ENCODE measurements at regions not wholly inside any gene's neighbourhood (a gene's known extent, or its start where the extent isn't known, plus 50 kb on each side); places are given as distances from the start of the nearest gene placed in this dataset.

- TF ChIP-seq CTCF (IDR thresholded peaks at IDR 0.05; ENCODE audit: control extremely low read depth in 1 of 3, insufficient read depth in 1 of 3, low read depth in 1 of 3, low read length in 3 of 3) = no peak
- TF ChIP-seq RFX5 (IDR thresholded peaks at IDR 0.05; ENCODE audit: borderline replicate concordance, low read depth, low read length) = no peak
- no peak for TF ChIP-seq EP300 (IDR thresholded peaks at IDR 0.05; ENCODE audit: borderline replicate concordance in 1 of 2, low read depth in 2 of 2, low read length in 2 of 2)
- no peak for TF ChIP-seq FOSL1 (IDR thresholded peaks at IDR 0.05; ENCODE audit: insufficient read depth, low read depth, low read length)
- TF ChIP-seq EGR1 (IDR thresholded peaks at IDR 0.05; ENCODE audit: borderline replicate concordance, low read depth, low read length) = no peak
- no peak for TF ChIP-seq HDAC6 (IDR thresholded peaks at IDR 0.05; ENCODE audit: low read depth, low read length)
- no peak for TF ChIP-seq BCL11A (IDR thresholded peaks at IDR 0.05; ENCODE audit: low read depth in 2 of 2, low read length in 2 of 2)
- TF ChIP-seq KDM1A (IDR thresholded peaks at IDR 0.05; ENCODE audit: borderline replicate concordance, low read length) = no peak
- TF ChIP-seq SUZ12 (IDR thresholded peaks at IDR 0.05; ENCODE audit: low read length) = no peak
- TF ChIP-seq EZH2 (IDR thresholded peaks at IDR 0.05; ENCODE audit: low read depth, low read length, severe bottlenecking) = no peak
Observed at GRCh38 chr7:124536156-124536762, 229.3 kb downstream of the GPR37 start.
